ENCODE measurements at regions not wholly inside any gene's neighbourhood (a gene's known extent, or its start where the extent isn't known, plus 50 kb on each side); places are given as distances from the start of the nearest gene placed in this dataset.

- peaks cover 0 to 2% of the 10 kb centered on the region in 2 donors for H3K9me3 Mint-ChIP-seq
- no peak overlapping the region for H3K27ac Mint-ChIP-seq
- peaks cover 0 to 3% of the 10 kb centered on the region in 2 donors for H3K36me3 Mint-ChIP-seq (ENCODE audit: insufficient read depth in 2 of 2)
- H3K4me3 Mint-ChIP-seq, result no peak overlapping the region
- no peaks in the 10 kb centered on the region for H3K27me3 Mint-ChIP-seq (ENCODE audit: low read depth)
- H3K4me1 Mint-ChIP-seq (ENCODE audit: low read depth), result no peaks in the 10 kb centered on the region
- no peak for DNase-seq
- ATAC-seq (replicated peaks in 1 of 2), result no peak
Measured at GRCh38 chr15:54915380-54915779, 281.4 kb downstream of the RSL24D1 start.

DNA sequence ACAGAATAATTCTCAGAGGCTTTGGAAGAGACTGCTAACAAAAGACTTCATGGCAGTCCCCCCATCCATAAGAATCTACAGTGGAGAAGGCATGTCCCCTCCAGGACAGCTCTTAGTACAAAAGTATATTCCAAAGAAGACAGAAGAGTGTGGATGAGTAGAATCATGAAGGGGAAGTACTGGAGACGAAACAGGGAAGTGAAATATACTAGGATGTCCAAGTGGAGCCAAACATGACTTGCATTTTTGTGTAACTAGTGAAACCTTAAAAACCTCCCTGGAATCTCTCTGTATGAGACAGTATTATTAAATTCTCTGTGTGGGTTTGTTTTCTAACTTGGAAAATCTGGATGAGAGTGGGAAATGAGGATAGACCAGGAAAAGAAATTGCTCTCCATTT, 312.4 kb downstream of the RSL24D1 start:
- Mint-ChIP-seq H3K36me3 (ENCODE audit: insufficient read depth in 2 of 2) (peaks cover 0 to 1% of the 10 kb centered on the region in 2 donors), H3K4me1 (ENCODE audit: low read depth) (no peaks in the 10 kb centered on the region), H3K4me3 (no peak overlapping the region), H3K27ac (no peak overlapping the region), H3K9me3 (peaks cover 5 to 6% of the 10 kb centered on the region in 2 donors), H3K27me3 (ENCODE audit: low read depth) (no peaks in the 10 kb centered on the region)
- DNase-seq, result no peak
- no peak for ATAC-seq (replicated peaks in 1 of 2)

GRCh38 chr15:54859982-54860381, 336.8 kb downstream of the RSL24D1 start:
- Mint-ChIP-seq H3K9me3 (peaks cover 5 to 6% of the 10 kb centered on the region in 2 donors), H3K4me1 (ENCODE audit: low read depth) (no peaks in the 10 kb centered on the region), H3K27me3 (ENCODE audit: low read depth) (no peaks in the 10 kb centered on the region), H3K27ac (no peak overlapping the region), H3K36me3 (ENCODE audit: insufficient read depth in 2 of 2) (peaks cover 3 to 4% of the 10 kb centered on the region in 2 donors), H3K4me3 (no peak overlapping the region)
- DNase-seq (no peak), ATAC-seq (replicated peaks in 1 of 2) (no peak)

DNA sequence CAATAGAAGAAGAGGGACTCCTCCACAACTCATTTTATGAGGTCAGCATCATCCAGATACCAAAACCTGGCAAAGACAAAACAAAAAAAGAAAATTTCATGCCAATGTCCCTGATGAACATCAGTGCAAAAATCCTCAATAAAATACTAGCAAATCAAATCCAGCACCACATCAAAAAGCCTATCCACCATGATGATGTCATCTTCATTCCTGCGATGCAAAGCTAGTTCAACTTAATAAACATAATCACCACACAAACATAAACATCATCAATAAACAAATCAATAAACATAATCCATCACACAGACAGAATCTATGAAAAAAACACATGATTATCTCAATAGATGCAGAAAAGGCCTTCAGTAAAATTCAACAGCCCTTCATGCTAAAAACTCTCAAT, 342.1 kb downstream of the RSL24D1 start:
- Mint-ChIP-seq H3K27me3 (ENCODE audit: low read depth) (no peaks in the 10 kb centered on the region), H3K36me3 (ENCODE audit: insufficient read depth in 2 of 2) (no peaks in the 10 kb centered on the region), H3K4me3 (no peak overlapping the region), H3K9me3 (peaks cover 4 to 7% of the 10 kb centered on the region in 2 donors), H3K4me1 (ENCODE audit: low read depth) (no peaks in the 10 kb centered on the region), H3K27ac (no peak overlapping the region)
- ATAC-seq (replicated peaks in 1 of 2) (no peak), DNase-seq (no peak)

DNA sequence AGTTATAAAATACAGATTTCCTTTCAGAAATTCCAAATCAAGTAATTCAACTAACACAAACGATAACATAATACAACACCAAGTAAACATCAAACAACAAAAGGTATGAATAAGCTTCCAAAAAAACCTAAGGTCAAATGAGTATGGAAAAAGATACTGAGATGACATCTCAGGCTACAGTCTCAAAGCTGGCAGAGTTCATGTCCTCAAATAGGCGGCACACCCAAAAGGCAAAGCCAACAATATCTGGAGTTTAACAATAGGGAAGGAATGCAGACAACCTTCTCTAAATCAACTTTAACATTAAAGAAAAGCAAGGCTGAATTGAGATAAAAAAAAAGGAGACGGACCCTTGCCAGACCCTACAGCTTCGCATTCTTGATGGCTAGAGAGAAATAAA, 346.6 kb downstream of the RSL24D1 start:
- H3K9me3 Mint-ChIP-seq, result peaks cover 2 to 6% of the 10 kb centered on the region in 2 donors
- DNase-seq (no peak), ATAC-seq (replicated peaks in 1 of 2) (no peak)
- H3K4me1 Mint-ChIP-seq (ENCODE audit: low read depth), result no peaks in the 10 kb centered on the region
- no peaks in the 10 kb centered on the region for H3K36me3 Mint-ChIP-seq (ENCODE audit: insufficient read depth in 2 of 2)
- no peak overlapping the region for H3K27ac Mint-ChIP-seq
- no peak overlapping the region for H3K4me3 Mint-ChIP-seq
- H3K27me3 Mint-ChIP-seq (ENCODE audit: low read depth), result no peaks in the 10 kb centered on the region

DNA sequence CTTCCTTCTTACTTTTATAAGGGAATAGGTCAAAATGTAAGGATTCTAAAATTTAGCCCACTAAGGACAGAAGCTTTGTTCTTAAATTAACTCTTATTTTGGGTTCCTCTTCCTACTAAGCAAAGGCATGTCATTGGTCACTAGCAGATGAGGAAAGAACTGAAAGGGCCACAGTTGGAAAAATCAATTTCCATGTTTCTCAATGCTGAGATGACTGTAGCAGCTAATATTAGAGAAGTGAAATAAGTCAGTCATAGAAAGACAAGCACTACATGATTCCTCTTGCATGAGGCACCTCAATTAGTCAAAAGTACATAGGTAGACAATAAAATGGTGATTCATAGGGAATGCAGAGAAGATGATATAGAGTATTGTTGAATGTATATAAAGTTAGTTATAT, 353.7 kb downstream of the RSL24D1 start:
- H3K9me3 Mint-ChIP-seq, result no peaks in the 10 kb centered on the region
- no peak overlapping the region for H3K4me3 Mint-ChIP-seq
- H3K27me3 Mint-ChIP-seq (ENCODE audit: low read depth), result peaks cover 6% of the 10 kb centered on the region
- no peak for ATAC-seq (replicated peaks in 1 of 2)
- H3K36me3 Mint-ChIP-seq (ENCODE audit: insufficient read depth in 2 of 2), result no peaks in the 10 kb centered on the region
- DNase-seq, result no peak
- no peak overlapping the region for H3K27ac Mint-ChIP-seq
- no peaks in the 10 kb centered on the region for H3K4me1 Mint-ChIP-seq (ENCODE audit: low read depth)

- H3K27ac Mint-ChIP-seq, result no peak overlapping the region
- H3K9me3 Mint-ChIP-seq, result no peaks in the 10 kb centered on the region
- no peaks in the 10 kb centered on the region for H3K36me3 Mint-ChIP-seq (ENCODE audit: insufficient read depth in 2 of 2)
- H3K4me1 Mint-ChIP-seq (ENCODE audit: low read depth), result no peaks in the 10 kb centered on the region
- DNase-seq, result no peak
- peak in 1 of 2 donors; percentile 26 for ATAC-seq (replicated peaks in 1 of 2)
- peaks cover 6% of the 10 kb centered on the region for H3K27me3 Mint-ChIP-seq (ENCODE audit: low read depth)
- no peak overlapping the region for H3K4me3 Mint-ChIP-seq
Measured at GRCh38 chr15:54841701-54842305, 354.9 kb downstream of the RSL24D1 start.

DNA sequence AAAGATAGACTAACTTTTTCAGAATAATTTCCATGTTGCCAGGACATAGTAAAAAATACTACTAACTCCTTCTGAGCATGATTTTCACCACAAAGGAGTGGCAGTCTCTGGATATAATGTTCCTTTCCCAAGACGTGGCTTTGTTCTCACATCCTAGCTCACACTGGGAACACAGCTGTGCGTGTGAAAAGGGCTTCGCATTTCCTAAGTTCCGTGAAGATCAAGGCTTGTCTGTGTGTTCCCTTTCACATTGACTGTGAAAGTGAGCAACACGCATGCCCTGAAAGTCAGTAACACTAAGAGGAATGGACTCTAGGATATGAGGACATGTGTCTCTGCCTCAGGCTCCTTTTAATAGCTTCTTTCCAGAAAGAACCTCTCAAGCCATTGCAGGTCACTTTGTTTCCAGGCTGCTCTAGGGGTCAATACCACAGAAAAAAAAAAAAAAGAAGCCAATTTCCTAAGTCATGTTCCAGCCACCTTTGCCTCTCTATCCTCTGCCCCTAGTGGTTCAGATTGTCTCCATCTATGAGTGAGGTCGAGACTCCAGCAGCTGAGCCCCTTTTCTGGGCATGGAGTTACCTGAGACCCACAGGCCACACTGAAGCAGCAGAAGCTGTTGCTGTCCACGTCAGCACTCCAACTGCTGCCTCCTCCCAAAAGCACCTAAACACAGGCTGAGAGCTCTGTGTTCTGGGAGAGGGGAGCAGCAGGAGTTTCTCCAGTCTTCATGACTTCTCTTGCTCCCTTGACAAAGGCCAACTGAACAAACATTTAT, 355.9 kb downstream of the RSL24D1 start:
- Mint-ChIP-seq H3K27ac (no peak overlapping the region), H3K36me3 (ENCODE audit: insufficient read depth in 2 of 2) (no peaks in the 10 kb centered on the region), H3K4me3 (no peak overlapping the region), H3K9me3 (no peaks in the 10 kb centered on the region), H3K27me3 (ENCODE audit: low read depth) (peaks cover 6% of the 10 kb centered on the region), H3K4me1 (ENCODE audit: low read depth) (no peaks in the 10 kb centered on the region)
- ATAC-seq (replicated peaks in 1 of 2), result no peak
- no peak for DNase-seq

DNA sequence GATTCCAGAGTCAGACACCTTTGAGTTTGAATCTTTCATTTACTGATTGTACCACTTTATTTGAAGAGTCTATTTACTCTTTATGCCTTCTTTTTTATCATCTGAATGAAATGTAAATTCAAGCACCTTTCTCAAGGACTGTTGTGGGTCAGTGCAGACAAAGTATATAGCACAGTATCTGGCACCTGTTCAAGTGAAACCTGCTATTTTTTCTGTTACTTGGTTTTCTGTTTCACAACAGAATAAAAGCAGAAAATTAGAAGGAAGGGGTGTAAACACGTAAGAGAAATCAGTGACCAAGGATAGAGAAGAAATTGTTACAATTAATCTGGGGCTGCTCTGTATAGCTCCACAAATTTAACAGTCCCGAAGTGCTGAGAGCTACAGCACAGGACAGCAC, 357.4 kb downstream of the RSL24D1 start:
- Mint-ChIP-seq H3K4me1 (ENCODE audit: low read depth) (no peaks in the 10 kb centered on the region), H3K9me3 (no peaks in the 10 kb centered on the region), H3K27me3 (ENCODE audit: low read depth) (peaks cover 6% of the 10 kb centered on the region), H3K4me3 (no peak overlapping the region), H3K36me3 (ENCODE audit: insufficient read depth in 2 of 2) (no peaks in the 10 kb centered on the region), H3K27ac (no peak overlapping the region)
- no peak for ATAC-seq (replicated peaks in 1 of 2)
- no peak for DNase-seq

DNA sequence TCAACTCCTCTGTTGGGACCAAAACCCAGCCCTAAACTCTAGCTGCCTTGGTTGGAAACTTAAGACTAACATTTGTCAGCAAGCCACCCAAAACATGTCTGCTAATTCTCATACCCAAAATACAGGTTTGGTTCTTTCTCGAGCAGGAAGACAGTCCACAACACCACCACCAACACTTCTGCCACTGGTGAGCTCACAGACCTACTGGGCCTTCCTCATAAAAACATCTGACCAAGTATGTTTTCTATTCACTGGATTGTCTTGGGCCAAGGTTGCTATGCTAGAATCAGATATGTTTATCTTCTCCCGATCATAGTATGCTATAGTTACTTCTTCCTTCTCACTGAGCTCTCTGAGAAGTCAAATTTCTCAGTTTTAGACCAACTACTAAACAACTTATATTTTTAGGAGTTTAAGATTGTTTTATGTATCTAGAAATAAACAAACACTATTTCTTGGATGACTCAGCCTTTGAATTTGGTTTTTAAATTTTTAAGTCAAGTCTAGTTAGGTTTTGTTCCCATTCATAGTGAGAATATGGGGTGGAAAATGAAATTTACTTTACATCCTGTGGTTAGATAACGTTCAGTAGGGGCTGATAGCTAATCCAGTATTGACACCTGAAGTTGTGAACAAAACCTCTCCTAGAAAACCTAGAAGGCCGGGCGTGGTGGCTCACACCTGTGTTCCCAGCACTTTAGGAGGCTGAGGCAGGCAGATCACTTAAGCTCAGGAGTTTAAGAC, 360.5 kb downstream of the RSL24D1 start:
- Mint-ChIP-seq H3K36me3 (ENCODE audit: insufficient read depth in 2 of 2) (no peaks in the 10 kb centered on the region), H3K27me3 (ENCODE audit: low read depth) (peaks cover 6% of the 10 kb centered on the region), H3K4me1 (ENCODE audit: low read depth) (no peaks in the 10 kb centered on the region), H3K4me3 (no peak overlapping the region), H3K27ac (no peak overlapping the region), H3K9me3 (no peaks in the 10 kb centered on the region)
- DNase-seq (no peak), ATAC-seq (replicated peaks in 1 of 2) (no peak)

- Mint-ChIP-seq H3K4me3 (no peak overlapping the region), H3K36me3 (ENCODE audit: insufficient read depth in 2 of 2) (no peaks in the 10 kb centered on the region)
Measured at GRCh38 chr15:54829821-54830220, 366.9 kb downstream of the RSL24D1 start.

DNA sequence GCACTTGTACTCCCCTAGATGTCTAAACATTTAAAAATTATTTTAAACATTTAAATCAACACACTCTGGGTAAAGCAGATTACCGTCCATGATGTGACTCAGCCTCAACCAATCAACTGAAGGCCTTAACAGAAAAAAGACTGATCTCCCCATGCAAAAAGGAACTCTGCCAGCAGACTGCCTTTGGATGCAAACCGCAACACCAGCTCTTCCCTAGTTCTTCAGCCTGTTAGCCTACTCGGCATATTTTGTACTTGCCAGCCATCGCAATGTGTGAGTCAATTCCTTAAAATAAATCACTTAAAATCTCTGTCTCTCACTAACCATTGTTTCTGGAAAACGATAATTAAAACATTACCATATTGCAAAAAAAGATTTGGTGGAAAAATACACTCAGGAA, 375.9 kb downstream of the RSL24D1 start:
- ATAC-seq (replicated peaks in 1 of 2), result no peak
- no peaks in the 10 kb centered on the region for H3K36me3 Mint-ChIP-seq (ENCODE audit: insufficient read depth in 2 of 2)
- H3K4me1 Mint-ChIP-seq (ENCODE audit: low read depth), result no peaks in the 10 kb centered on the region
- no peaks in the 10 kb centered on the region for H3K27me3 Mint-ChIP-seq (ENCODE audit: low read depth)
- peaks cover 0 to 5% of the 10 kb centered on the region in 2 donors for H3K9me3 Mint-ChIP-seq
- no peak overlapping the region for H3K4me3 Mint-ChIP-seq
- no peak for DNase-seq
- no peak overlapping the region for H3K27ac Mint-ChIP-seq

More at GRCh38 chr15:54829821-54830220, 366.9 kb downstream of the RSL24D1 start:
- no peak for DNase-seq
- H3K27ac Mint-ChIP-seq, result no peak overlapping the region
- no peaks in the 10 kb centered on the region for H3K27me3 Mint-ChIP-seq (ENCODE audit: low read depth)
- peaks cover 0 to 4% of the 10 kb centered on the region in 2 donors for H3K9me3 Mint-ChIP-seq
- H3K4me1 Mint-ChIP-seq (ENCODE audit: low read depth), result no peaks in the 10 kb centered on the region
- ATAC-seq (replicated peaks in 1 of 2), result no peak

- H3K4me3 Mint-ChIP-seq, result no peak overlapping the region
- DNase-seq (no peak), ATAC-seq (replicated peaks in 1 of 2) (no peak)
- peaks cover 0 to 8% of the 10 kb centered on the region in 2 donors for H3K9me3 Mint-ChIP-seq
- H3K4me1 Mint-ChIP-seq (ENCODE audit: low read depth), result no peaks in the 10 kb centered on the region
- no peaks in the 10 kb centered on the region for H3K36me3 Mint-ChIP-seq (ENCODE audit: insufficient read depth in 2 of 2)
- H3K27ac Mint-ChIP-seq, result no peak overlapping the region
- H3K27me3 Mint-ChIP-seq (ENCODE audit: low read depth), result no peaks in the 10 kb centered on the region
Measured at GRCh38 chr15:54820098-54820497, 376.6 kb downstream of the RSL24D1 start.

All from activated T-cell treated with anti-CD3 and anti-CD28 coated beads, Interleukin-2, amount 50 U/mL, for 72 hours (primary cell).